Mammary epithelial cell (primary cell): ENCODE measurements at regions not wholly inside any gene's neighbourhood (a gene's known extent, or its start where the extent isn't known, plus 50 kb on each side); places are given as distances from the start of the nearest gene placed in this dataset.
"Not testable (repeated sequence)": the region's sequence is repeated elsewhere in the genome, so short reads cannot be mapped to it uniquely, and the experiment has no call there.

ENCODE experiments used
- CTCF ChIP-seq, 2 donors: IDR thresholded peaks in 1 of 2; conservative IDR thresholded peaks in 1 of 2; 2 replicates each; pipeline ENCODE4 v1.5.1; 2011 to 2012; ENCODE audit warnings: inconsistent platforms in 2 of 2, low read length in 2 of 2, mild to moderate bottlenecking in 2 of 2, control low read depth in 1 of 2, low read depth in 1 of 2; ENCODE audit not compliant: insufficient read depth in 1 of 2; ENCODE audit errors: extremely low read depth in 1 of 2
- EZH2 ChIP-seq: IDR thresholded peaks from 2 replicates; pipeline ENCODE4 v1.6.1; 2012; ENCODE audit warnings: low read length, inconsistent platforms, borderline replicate concordance

- TF ChIP-seq CTCF (conservative IDR thresholded peaks at IDR 0.05 in 1 of 2, IDR thresholded peaks at IDR 0.05 in 1 of 2; ENCODE audit: extremely low read depth in 1 of 2, insufficient read depth in 1 of 2, low read depth in 1 of 2, low read length in 2 of 2); EZH2: not testable (repeated sequence)
Observed at GRCh38 chr16:17735099-17735498, 264.3 kb upstream of the XYLT1 start.
